Endothelial cell of umbilical vein (primary cell): ENCODE measurements at regions not wholly inside any gene's neighbourhood (a gene's known extent, or its start where the extent isn't known, plus 50 kb on each side); places are given as distances from the start of the nearest gene placed in this dataset.

ENCODE experiments used
- BruUV-seq: library from RNA; stranded (reverse); fragments of 400-500 nt; replicated peaks from 2 replicates; lab custom pipeline; 2021; lab: Mats Ljungman, UMichigan
- CTCF ChIA-PET: fragments of 300-600, 350-600 bp; sonication (Branson Sonifier 250); formaldehyde crosslinking; loops from one replicate; lab custom pipeline; 2021; ENCODE audit warnings: antibody characterized with exemption, inconsistent platforms; lab: Charles Lee
- POLR2A ChIA-PET: fragments of 300-600, 350-600 bp; sonication (Branson Sonifier 250); formaldehyde crosslinking; loops from one replicate; lab custom pipeline; 2021; ENCODE audit warnings: antibody characterized with exemption, inconsistent platforms; lab: Charles Lee
- DNase-seq: peaks from one replicate; pipeline ENCODE4 v3.0.0-alpha.2; 2011; ENCODE audit warnings: low read depth, low spot score
- FAIRE-seq: peaks from 2 replicates; lab custom pipeline; 2011; peaks lifted over from hg19 to GRCh38; lab: Jason Lieb, UNC
- H2AFZ ChIP-seq: 2 replicates; pipeline ENCODE4 v1.6.0; 2012; ENCODE audit warnings: low read depth, low read length, control low read depth, inconsistent platforms
- H3K27ac ChIP-seq: 2 replicates; pipeline ENCODE4 v1.5.1; 2011; ENCODE audit warnings: low read depth, mild to moderate bottlenecking, control low read depth, low read length, moderate library complexity; ENCODE audit not compliant: insufficient read depth
- H3K27me3 ChIP-seq, 2 experiments: 2 replicates each; pipeline versions ENCODE4 v1.6.0 to v1.6.1; 2011; ENCODE audit warnings: low read length in 2 of 2, mixed read lengths in 1 of 2; ENCODE audit not compliant: control insufficient read depth in 2 of 2, insufficient read depth in 2 of 2
- H3K36me3 ChIP-seq, 2 experiments: 2 replicates in 1 of 2; 3 replicates in 1 of 2; pipeline ENCODE4 v1.5.1; 2011; ENCODE audit warnings: low read length in 2 of 2, mild to moderate bottlenecking in 1 of 2, moderate library complexity in 1 of 2; ENCODE audit not compliant: control insufficient read depth in 2 of 2, insufficient read depth in 2 of 2; ENCODE audit errors: extremely low read depth in 1 of 2
- H3K4me1 ChIP-seq: 3 replicates; pipeline ENCODE4 v1.5.1; 2011; ENCODE audit warnings: mild to moderate bottlenecking, low read length; ENCODE audit not compliant: control insufficient read depth, insufficient read depth; ENCODE audit errors: extremely low read depth
- H3K4me2 ChIP-seq: 2 replicates; pipeline ENCODE4 v1.6.1; 2011; ENCODE audit warnings: low read length, control low read depth, mixed read lengths; ENCODE audit not compliant: insufficient read depth
- H3K4me3 ChIP-seq, 3 experiments: fragments of 200-600 bp in 1 of 3; sonication (generic), shearing (Covaris generic) in 1 of 3; replicated peaks in 1 of 3; 2 replicates each; pipeline ENCODE4 v1.5.1; 2011 to 2016; ENCODE audit warnings: control low read depth in 3 of 3, low read length in 3 of 3, mild to moderate bottlenecking in 2 of 3, inconsistent platforms in 1 of 3, low read depth in 1 of 3, moderate library complexity in 1 of 3; ENCODE audit not compliant: insufficient read depth in 1 of 3
- H3K79me2 ChIP-seq: 2 replicates; pipeline ENCODE4 v1.6.0; 2012; ENCODE audit warnings: low read length, inconsistent platforms; ENCODE audit not compliant: control insufficient read depth, insufficient read depth
- H3K9ac ChIP-seq: replicated peaks from 2 replicates; pipeline ENCODE3; 2011; ENCODE audit warnings: low read length, control low read depth; ENCODE audit not compliant: insufficient read depth; ENCODE audit errors: extremely low read depth
- H3K9me1 ChIP-seq: replicated peaks from 3 replicates; pipeline ENCODE4 v1.6.0; 2011; ENCODE audit warnings: mild to moderate bottlenecking, low read length; ENCODE audit not compliant: control insufficient read depth, insufficient read depth; ENCODE audit errors: extremely low read depth
- H3K9me3 ChIP-seq: replicated peaks from 2 replicates; pipeline ENCODE4 v1.5.1; 2012; ENCODE audit warnings: low read length, inconsistent platforms; ENCODE audit not compliant: control insufficient read depth, insufficient read depth
- H4K20me1 ChIP-seq: replicated peaks from 2 replicates; pipeline ENCODE3; 2011; ENCODE audit warnings: mild to moderate bottlenecking, low read length; ENCODE audit not compliant: control insufficient read depth, insufficient read depth; ENCODE audit errors: extremely low read depth
- EZH2 ChIP-seq: IDR thresholded peaks from 2 replicates; pipeline ENCODE4 v1.6.1; 2012; ENCODE audit warnings: borderline replicate concordance, low read depth, mild to moderate bottlenecking, moderate library complexity, low read length, inconsistent platforms; ENCODE audit not compliant: severe bottlenecking
- FOS ChIP-seq: IDR thresholded peaks from 2 replicates; pipeline ENCODE4 v1.6.1; 2011; ENCODE audit warnings: mild to moderate bottlenecking, low read length, moderate library complexity, borderline replicate concordance; ENCODE audit not compliant: insufficient read depth
- GATA2 ChIP-seq: IDR thresholded peaks from 2 replicates; pipeline ENCODE4 v1.7.0; 2011; ENCODE audit warnings: low read depth, mild to moderate bottlenecking, moderate library complexity, mixed read lengths, low read length; ENCODE audit not compliant: insufficient read length, insufficient read depth
- JUN ChIP-seq: IDR thresholded peaks from 2 replicates; pipeline ENCODE4 v1.6.1; 2011; ENCODE audit warnings: borderline replicate concordance, low read depth; ENCODE audit not compliant: insufficient read length, insufficient read depth
- MYC ChIP-seq: IDR thresholded peaks from one replicate; pipeline ENCODE4 v1.6.1; 2011; ENCODE audit warnings: mild to moderate bottlenecking, low read depth, low read length
- POLR2A ChIP-seq: IDR thresholded peaks from 2 replicates; pipeline ENCODE4 v1.6.1; 2012; ENCODE audit warnings: low read depth, mild to moderate bottlenecking, control low read depth, low read length
- POLR2AphosphoS5 ChIP-seq: IDR thresholded peaks from 2 replicates; pipeline ENCODE4 v1.6.1; 2012; ENCODE audit warnings: low read depth, mild to moderate bottlenecking, control low read depth, low read length, moderate library complexity; ENCODE audit not compliant: insufficient read depth
- dilution Hi-C: fragments of 300-500 bp; cut with MboI; formaldehyde crosslinking; loops from one replicate; pipeline ENCODE4 v1.15.0; 2019; ENCODE audit warnings: low sequenced_read_pairs; ENCODE audit not compliant: extremely low pct_ligation_motif_present
- intact Hi-C: fragments of 100-400 bp; cut with micrococcal nuclease; formaldehyde crosslinking; loops from one replicate; pipeline ENCODE4 v1.10.0; 2022
- TF ChIP-seq, protein P1 (sequence below): IDR thresholded peaks from 2 replicates; pipeline ENCODE4 v1.6.1; 2011; ENCODE audit not compliant: insufficient read depth, insufficient read length
- TF ChIP-seq, protein P2 (sequence below), 2 donors: IDR thresholded peaks; 1 replicate in 1 of 2; 2 replicates in 1 of 2; pipeline ENCODE4 v1.5.1; 2011; ENCODE audit warnings: low read length in 2 of 2, mild to moderate bottlenecking in 2 of 2, moderate library complexity in 2 of 2, control low read depth in 1 of 2, inconsistent platforms in 1 of 2, low read depth in 1 of 2; ENCODE audit not compliant: insufficient read depth in 1 of 2; ENCODE audit errors: extremely low read depth in 1 of 2

DNA sequence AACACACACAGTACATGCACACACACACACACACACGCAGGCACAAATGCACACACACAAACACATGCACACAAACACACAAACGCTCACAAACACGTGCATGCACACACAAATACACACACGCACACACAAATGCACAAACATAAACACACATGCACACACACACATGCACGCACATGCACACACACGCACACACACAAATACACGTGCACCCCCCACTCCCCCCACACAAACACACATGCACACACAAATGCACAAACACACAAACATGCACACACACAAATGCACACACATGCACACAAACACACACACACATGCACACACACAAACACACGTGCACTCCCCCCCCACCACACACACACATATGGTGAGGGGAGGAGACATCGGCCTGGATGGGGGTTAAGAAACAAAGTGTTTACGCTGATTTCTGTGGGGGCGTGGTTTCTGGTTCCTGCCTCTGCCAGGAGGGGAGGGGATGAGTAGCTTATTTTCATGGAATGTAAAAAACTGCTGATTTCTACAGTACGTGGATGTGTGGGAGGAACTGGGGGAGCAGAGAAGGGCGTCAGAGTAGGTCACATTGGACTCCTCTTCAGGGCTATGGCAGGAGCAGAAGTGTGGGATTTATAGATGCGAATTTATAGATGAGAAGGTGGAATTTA is 607.2 kb downstream of the QKI start:
- FAIRE-seq, result no peak
- BruUV-seq, result no TSS peak
- H3K9me1 ChIP-seq, result no peaks in the 10 kb centered on the region
- H3K4me1 ChIP-seq, result no peaks in the 10 kb centered on the region
- DNase-seq, result no peak
- no peaks in the 10 kb centered on the region for H3K9me3 ChIP-seq
- H2AFZ ChIP-seq, result no peak overlapping the region
- no peak overlapping the region for H3K27ac ChIP-seq
- CTCF ChIA-PET, result no interaction called here
- H3K4me3 ChIP-seq, result no peak overlapping the region
- no peaks in the 10 kb centered on the region for H3K36me3 ChIP-seq
- H4K20me1 ChIP-seq, result no peaks in the 10 kb centered on the region
- no peaks in the 10 kb centered on the region for H3K27me3 ChIP-seq
- no peak overlapping the region for H3K4me2 ChIP-seq
- dilution Hi-C loops (no loop called here), intact Hi-C loops (no loop called here)
- H3K9ac ChIP-seq, result no peak overlapping the region
- TF ChIP-seq POLR2AphosphoS5 (no peak), MYC (no peak), POLR2A (no peak), JUN (no peak)
- TF ChIP-seq, protein P1, sequence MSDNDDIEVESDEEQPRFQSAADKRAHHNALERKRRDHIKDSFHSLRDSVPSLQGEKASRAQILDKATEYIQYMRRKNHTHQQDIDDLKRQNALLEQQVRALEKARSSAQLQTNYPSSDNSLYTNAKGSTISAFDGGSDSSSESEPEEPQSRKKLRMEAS, result peak; percentile 13
- no peaks in the 10 kb centered on the region for H3K79me2 ChIP-seq
- POLR2A ChIA-PET, result no interaction called here

DNA sequence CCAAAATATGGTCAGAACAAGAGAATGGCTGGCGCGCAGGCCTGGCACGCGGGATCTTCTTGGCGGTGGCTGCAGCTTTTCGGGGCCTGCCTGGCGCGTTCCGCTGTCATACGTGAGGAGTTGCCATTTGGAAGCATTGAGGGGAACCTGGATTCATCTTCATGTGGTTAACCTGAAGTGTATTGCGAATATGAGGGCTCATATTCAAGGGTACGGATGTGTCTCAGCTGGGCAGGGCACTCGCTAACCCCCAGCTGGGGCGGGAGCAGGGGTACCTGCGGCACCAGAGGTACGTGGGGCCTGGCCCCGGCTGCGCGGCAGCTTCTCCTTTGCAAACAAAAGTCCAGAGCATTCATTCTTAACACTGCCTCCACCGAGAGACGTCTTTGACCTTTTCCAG is 605.6 kb downstream of the QKI start:
- Histone ChIP-seq H3K4me1 (no peaks in the 10 kb centered on the region), H4K20me1 (no peaks in the 10 kb centered on the region), H2AFZ (no peak overlapping the region), H3K27me3 (no peaks in the 10 kb centered on the region), H3K4me2 (no peak overlapping the region), H3K27ac (no peak overlapping the region), H3K4me3 (no peak overlapping the region), H3K9ac (no peak overlapping the region), H3K9me3 (no peaks in the 10 kb centered on the region), H3K36me3 (no peaks in the 10 kb centered on the region), H3K79me2 (no peaks in the 10 kb centered on the region), H3K9me1 (no peaks in the 10 kb centered on the region)
- CTCF ChIA-PET, result no interaction called here
- BruUV-seq, result no TSS peak
- dilution Hi-C loops, result no loop called here
- intact Hi-C loops, result no loop called here
- POLR2A ChIA-PET, result no interaction called here
- no peak for TF ChIP-seq POLR2A
- TF ChIP-seq, protein P1, result no peak
- no peak for TF ChIP-seq POLR2AphosphoS5
- no peak for TF ChIP-seq JUN
- no peak for TF ChIP-seq EZH2
- TF ChIP-seq, protein P2, sequence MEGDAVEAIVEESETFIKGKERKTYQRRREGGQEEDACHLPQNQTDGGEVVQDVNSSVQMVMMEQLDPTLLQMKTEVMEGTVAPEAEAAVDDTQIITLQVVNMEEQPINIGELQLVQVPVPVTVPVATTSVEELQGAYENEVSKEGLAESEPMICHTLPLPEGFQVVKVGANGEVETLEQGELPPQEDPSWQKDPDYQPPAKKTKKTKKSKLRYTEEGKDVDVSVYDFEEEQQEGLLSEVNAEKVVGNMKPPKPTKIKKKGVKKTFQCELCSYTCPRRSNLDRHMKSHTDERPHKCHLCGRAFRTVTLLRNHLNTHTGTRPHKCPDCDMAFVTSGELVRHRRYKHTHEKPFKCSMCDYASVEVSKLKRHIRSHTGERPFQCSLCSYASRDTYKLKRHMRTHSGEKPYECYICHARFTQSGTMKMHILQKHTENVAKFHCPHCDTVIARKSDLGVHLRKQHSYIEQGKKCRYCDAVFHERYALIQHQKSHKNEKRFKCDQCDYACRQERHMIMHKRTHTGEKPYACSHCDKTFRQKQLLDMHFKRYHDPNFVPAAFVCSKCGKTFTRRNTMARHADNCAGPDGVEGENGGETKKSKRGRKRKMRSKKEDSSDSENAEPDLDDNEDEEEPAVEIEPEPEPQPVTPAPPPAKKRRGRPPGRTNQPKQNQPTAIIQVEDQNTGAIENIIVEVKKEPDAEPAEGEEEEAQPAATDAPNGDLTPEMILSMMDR (IDR thresholded peaks at IDR 0.05; ENCODE audit: extremely low read depth in 1 of 2, insufficient read depth in 1 of 2, low read depth in 1 of 2, low read length in 2 of 2), result no peak
- no peak for TF ChIP-seq MYC
- no peak for TF ChIP-seq FOS
- TF ChIP-seq GATA2, result no peak
- no peak for FAIRE-seq
- DNase-seq, result no peak
